GM12864 (cell line): ENCODE measurements at regions not wholly inside any gene's neighbourhood (a gene's known extent, or its start where the extent isn't known, plus 50 kb on each side); places are given as distances from the start of the nearest gene placed in this dataset.
"Not testable (repeated sequence)": the region's sequence is repeated elsewhere in the genome, so short reads cannot be mapped to it uniquely, and the experiment has no call there.

Source experiments
- DNase-seq: peaks from one replicate; pipeline ENCODE4 v3.0.0-alpha.2; 2011; ENCODE audit warnings: low read depth
- H3K4me3 ChIP-seq: 2 replicates; pipeline ENCODE4 v1.5.1; 2011; ENCODE audit warnings: mild to moderate bottlenecking, low read depth, low read length, control low read depth
- TF ChIP-seq, protein P1 (sequence below): IDR thresholded peaks from 2 replicates; pipeline ENCODE4 v1.5.1; 2011; ENCODE audit warnings: low read depth, mild to moderate bottlenecking, moderate library complexity, low read length, control low read depth, inconsistent platforms; ENCODE audit errors: missing control alignments

DNA sequence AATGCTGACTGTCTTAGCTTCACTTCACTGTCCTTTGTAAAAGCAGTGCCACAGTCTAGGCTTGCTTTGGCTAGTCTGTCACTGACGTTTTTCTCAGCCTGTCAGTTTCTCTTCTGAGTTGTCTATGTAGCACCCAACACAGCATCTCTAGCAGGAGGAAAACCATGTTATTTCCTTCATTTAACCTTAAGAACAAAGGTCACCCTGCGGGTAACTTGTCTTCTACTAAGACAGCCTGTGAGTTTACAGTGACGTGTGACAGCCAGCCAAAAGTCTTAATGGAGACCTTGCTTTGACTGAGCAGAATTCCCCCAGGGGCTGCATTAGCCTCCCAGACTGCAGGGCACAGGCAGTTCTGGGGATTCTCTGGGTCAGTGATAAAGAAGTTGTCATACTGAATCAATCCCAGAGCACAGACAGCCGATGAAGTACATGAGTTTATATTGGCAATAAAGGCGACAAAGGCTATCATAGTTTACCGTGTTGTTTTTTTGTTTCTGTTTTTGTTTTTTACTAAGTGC lies 296.0 kb upstream of the KIAA1217 start:
- DNase-seq = no peak
- TF ChIP-seq, protein P1, sequence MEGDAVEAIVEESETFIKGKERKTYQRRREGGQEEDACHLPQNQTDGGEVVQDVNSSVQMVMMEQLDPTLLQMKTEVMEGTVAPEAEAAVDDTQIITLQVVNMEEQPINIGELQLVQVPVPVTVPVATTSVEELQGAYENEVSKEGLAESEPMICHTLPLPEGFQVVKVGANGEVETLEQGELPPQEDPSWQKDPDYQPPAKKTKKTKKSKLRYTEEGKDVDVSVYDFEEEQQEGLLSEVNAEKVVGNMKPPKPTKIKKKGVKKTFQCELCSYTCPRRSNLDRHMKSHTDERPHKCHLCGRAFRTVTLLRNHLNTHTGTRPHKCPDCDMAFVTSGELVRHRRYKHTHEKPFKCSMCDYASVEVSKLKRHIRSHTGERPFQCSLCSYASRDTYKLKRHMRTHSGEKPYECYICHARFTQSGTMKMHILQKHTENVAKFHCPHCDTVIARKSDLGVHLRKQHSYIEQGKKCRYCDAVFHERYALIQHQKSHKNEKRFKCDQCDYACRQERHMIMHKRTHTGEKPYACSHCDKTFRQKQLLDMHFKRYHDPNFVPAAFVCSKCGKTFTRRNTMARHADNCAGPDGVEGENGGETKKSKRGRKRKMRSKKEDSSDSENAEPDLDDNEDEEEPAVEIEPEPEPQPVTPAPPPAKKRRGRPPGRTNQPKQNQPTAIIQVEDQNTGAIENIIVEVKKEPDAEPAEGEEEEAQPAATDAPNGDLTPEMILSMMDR = no peak
- H3K4me3 ChIP-seq = no peak overlapping the region

DNA sequence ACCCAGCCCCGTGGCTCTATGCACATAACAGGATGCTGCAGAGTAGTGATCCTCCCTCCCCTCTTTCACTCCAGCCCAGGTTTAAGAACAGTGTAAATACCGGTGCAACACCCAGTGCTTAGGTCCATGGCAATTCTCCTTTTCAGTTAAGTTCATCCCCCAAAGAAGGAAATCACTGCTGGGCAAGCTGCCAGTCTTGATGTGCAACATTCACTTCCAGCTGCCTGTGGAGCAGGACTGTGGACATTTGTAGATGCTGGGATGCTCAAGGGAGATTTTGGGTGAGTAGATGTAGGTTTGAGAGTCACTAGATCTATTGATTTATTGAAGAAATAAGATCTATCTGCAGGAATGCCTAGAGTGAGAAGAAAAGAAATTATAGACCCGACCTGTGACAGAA lies 294.3 kb upstream of the KIAA1217 start:
- DNase-seq = no peak
- TF ChIP-seq, protein P1 = no peak
- H3K4me3 ChIP-seq = no peak overlapping the region

DNA sequence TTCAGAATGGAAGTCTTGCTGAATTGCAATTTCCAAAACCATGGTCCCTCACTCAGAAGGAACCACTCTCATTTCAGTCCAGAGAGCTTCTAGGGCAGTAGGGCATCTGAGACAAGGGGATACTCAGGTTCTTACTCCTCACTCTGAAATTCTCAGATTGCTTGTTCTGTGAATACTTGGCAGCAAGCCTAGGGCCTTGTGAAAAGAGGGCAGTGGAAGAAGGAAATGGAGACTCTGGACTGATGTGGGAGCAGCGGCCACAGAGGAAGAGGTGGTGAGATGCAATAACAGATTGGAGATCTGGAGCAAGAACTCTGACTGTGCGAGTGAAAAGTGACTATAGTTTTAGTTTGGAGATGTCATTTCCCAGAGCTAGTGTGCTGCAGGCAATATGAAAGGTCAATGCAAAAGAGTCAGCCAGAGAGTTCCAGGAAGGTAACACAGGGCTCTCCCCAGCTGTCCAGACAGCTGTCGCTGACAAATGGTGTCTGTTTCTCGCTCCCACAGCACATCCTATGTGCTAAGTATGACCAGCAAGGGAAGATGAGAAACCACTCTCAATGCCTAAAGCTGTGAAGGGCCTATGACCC lies 291.6 kb upstream of the KIAA1217 start:
- no peak overlapping the region for H3K4me3 ChIP-seq
- TF ChIP-seq, protein P1 = no peak
- no peak for DNase-seq

DNA sequence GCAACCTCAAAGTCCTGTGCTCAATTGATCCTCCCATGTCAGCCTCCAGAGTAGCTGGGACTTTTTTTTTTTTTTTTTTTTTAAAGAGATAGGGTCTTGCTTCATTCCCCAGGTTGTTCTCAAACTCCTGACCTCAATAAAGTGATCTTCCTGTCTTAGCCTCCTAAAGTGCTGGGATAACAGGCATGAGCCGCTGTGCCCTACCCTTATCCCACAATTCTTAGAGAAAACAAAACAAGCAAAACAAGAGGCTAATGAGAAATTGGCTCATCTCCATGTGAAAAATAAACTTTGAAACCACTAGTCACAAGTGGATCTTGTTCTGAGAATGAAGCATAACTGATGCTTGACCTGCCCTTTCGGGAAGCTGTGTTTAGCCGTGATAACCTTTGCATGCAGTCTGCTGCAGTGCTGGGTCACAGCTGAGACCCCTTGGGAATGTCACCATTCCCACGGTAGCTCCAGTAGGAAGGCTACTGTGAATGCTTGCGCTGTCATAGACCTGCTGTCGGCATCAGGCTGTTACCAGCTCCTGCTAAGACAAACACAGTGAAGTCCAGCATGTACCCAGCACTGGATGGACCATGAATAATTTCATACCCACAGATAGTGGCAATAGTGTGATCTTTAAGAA lies 290.7 kb upstream of the KIAA1217 start:
- H3K4me3 ChIP-seq = no peak overlapping the region
- TF ChIP-seq, protein P1 = no peak
- DNase-seq = no peak

DNA sequence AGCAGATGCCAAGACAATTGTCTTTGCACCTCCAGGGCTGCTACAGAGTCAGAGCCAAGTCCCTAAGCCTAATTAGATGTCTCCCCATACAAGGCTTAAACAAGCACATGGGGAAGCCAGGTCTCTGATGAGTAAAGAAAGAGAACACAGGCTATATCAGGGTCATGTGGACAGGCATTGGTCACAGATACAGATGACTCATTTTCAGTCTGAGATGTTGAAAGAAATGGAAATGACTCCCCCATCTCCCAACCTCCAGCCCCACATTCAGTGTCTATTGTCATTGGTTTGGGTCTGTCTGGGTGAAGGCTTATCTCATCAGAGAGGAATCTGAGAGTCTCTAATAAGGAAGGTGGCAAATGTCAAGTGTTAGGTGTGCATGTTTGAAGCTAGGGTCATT lies 290.1 kb upstream of the KIAA1217 start:
- DNase-seq = no peak
- TF ChIP-seq, protein P1 = no peak
- H3K4me3 ChIP-seq = no peak overlapping the region

DNA sequence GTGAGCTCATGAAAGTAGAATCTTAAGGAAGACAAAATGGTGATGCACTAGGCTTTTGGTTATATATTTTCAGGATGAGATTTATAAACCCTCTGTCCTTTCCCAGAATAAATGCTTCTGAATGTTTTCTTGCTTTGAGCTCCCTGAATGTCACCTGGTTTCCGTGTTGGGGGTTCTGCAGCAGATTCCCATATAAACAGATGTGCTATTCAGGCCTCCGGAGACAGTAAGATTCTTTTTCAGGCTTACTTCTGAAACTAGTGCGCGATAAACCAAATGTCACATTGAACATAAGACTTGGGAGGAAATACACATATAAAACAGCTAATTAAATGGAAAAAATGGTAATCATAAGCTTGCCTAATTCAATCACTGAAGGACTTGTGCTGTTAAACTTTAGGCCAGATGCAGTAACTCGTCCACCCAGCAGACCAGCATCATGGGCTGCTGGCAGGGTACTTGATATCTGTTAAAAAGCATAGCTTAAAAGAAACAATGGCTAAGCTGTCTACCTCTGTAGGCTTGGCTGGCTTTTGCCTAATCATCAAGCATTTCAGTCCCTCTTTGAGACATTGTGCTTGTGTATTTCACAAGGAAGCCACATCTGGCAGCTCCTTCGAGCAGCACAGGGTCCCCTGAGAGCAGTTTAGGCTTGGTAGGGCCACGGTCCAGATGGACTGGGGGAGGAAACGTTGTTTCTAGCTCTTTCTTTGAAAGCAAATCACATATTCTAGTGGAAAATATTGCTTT lies 281.2 kb upstream of the KIAA1217 start:
- no peak for DNase-seq
- no peak overlapping the region for H3K4me3 ChIP-seq
- TF ChIP-seq, protein P1 = no peak

DNA sequence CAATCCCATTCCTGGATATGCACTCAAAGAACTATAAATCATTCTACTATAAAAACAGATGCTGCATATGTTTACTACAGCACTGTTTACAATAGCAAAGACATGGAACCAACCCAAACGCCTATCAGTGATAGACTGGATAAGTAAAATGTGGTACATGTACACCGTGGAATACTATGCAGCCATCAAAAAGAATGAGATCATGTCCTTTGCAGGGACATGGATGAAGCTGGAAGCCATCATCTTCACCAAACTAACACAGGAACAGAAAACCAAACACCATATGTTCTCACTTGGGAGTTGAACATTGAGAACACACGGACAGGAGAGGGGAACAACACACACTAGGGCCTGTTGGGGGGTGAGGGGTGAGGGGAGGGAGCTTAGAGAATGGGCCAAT lies 274.9 kb upstream of the KIAA1217 start:
- DNase-seq, H3K4me3 ChIP-seq: not testable (repeated sequence)
